MM.1S (cell line): ENCODE measurements at regions not wholly inside any gene's neighbourhood (a gene's known extent, or its start where the extent isn't known, plus 50 kb on each side); places are given as distances from the start of the nearest gene placed in this dataset.

Experiments used
- CTCF ChIP-seq: fragments of 300-600 bp; sonication (generic); IDR thresholded peaks from 2 replicates; pipeline ENCODE4 v1.5.1; 2016; ENCODE audit warnings: antibody characterized with exemption, low read length, mixed read lengths
- EZH2phosphoT487 ChIP-seq: fragments of 300-600 bp; sonication (generic); IDR thresholded peaks from 2 replicates; pipeline ENCODE4 v1.6.1; 2018; ENCODE audit warnings: antibody characterized with exemption, low read length

GRCh38 chr4:156173486-156173885 is 219.8 kb upstream of the CTSO start:
- no peak for TF ChIP-seq EZH2phosphoT487
- no peak for TF ChIP-seq CTCF
